GM12891 (cell line): ENCODE measurements at regions not wholly inside any gene's neighbourhood (a gene's known extent, or its start where the extent isn't known, plus 50 kb on each side); places are given as distances from the start of the nearest gene placed in this dataset.

ENCODE experiments used
- POLR2A ChIP-seq: IDR thresholded peaks from 2 replicates; pipeline ENCODE4 v1.6.1; 2011; ENCODE audit warnings: low read depth, low read length, control low read depth
- TAF1 ChIP-seq: IDR thresholded peaks from 2 replicates; pipeline ENCODE4 v1.6.1; 2011; ENCODE audit warnings: low read depth, low read length, control low read depth

DNA sequence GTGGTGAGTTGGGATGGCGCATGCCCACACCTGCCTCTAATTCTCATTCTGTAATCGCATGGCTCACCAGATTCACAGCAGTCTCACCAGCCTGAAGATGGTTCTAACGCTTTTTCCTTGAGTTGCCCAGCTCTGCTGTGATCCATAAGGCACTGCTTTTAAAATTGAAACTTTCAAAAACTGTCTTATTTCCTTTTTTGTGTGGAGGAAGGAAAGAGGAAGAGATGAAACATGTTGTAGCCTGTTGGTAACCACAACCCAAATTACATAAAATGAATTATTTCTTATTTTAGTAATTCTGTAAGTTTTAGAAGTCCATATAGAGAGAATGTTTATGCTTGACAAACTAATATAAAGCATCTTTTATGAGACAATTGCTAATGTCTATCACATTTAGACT is 165.4 kb downstream of the RBM43 start:
- no peak for TF ChIP-seq POLR2A
- no peak for TF ChIP-seq TAF1
